Thoracic aorta (tissue), 2 donors: ENCODE measurements at regions not wholly inside any gene's neighbourhood (a gene's known extent, or its start where the extent isn't known, plus 50 kb on each side); places are given as distances from the start of the nearest gene placed in this dataset.

Experiments
- ATAC-seq: fragments of 150-250 bp; one replicate; pipeline ENCODE4 v1.8.0; 2017; ENCODE audit warnings: low read depth; ENCODE audit not compliant: insufficient number of reproducible peaks, low FRiP score
- DNase-seq: peaks from one replicate; pipeline ENCODE4 v3.0.0-alpha.2; 2020; ENCODE audit warnings: low spot score
- H3K27ac ChIP-seq, 2 donors: fragments of 200-600 bp; sonication (generic); 1 replicate in 1 of 2; 2 replicates in 1 of 2; pipeline ENCODE4 v1.5.1; 2016; ENCODE audit warnings: mild to moderate bottlenecking in 2 of 2, moderate library complexity in 2 of 2
- H3K27me3 ChIP-seq: fragments of 200-600 bp; sonication (generic); replicated peaks from 2 replicates; pipeline ENCODE4 v1.6.0; 2016; ENCODE audit warnings: mild to moderate bottlenecking; ENCODE audit not compliant: insufficient read depth
- H3K36me3 ChIP-seq: fragments of 200-600 bp; sonication (generic); one replicate; pipeline ENCODE4 v1.5.1; 2016
- H3K4me1 ChIP-seq, 2 donors: fragments of 200-600 bp; sonication (generic); 1 replicate in 1 of 2; 2 replicates in 1 of 2; pipeline versions ENCODE4 v1.5.1 to v1.6.0; 2016; ENCODE audit warnings: low read depth in 2 of 2, mild to moderate bottlenecking in 1 of 2; ENCODE audit not compliant: control insufficient read depth in 1 of 2
- H3K4me3 ChIP-seq: fragments of 200-600 bp; sonication (generic); 2 replicates; pipeline ENCODE4 v1.5.1; 2016; ENCODE audit warnings: mild to moderate bottlenecking
- H3K9me3 ChIP-seq: fragments of 200-600 bp; sonication (generic); 2 replicates; pipeline ENCODE4 v1.5.1; 2016
- TF ChIP-seq, protein P1 (sequence below): fragments of 200-600 bp; sonication (generic); IDR thresholded peaks from one replicate; pipeline ENCODE4 v1.5.1; 2019; ENCODE audit warnings: antibody characterized with exemption

GRCh38 chr9:82073551-82074543 is 85.3 kb downstream of the SPATA31D1 start:
- Histone ChIP-seq H3K27me3 (no peaks in the 10 kb centered on the region), H3K9me3 (no peaks in the 10 kb centered on the region), H3K4me3 (no peak overlapping the region), H3K36me3 (no peaks in the 10 kb centered on the region), H3K4me1 (no peaks in the 10 kb centered on the region), H3K27ac (no peak overlapping the region)
- ATAC-seq (no peak), DNase-seq (no peak)
- TF ChIP-seq, protein P1, sequence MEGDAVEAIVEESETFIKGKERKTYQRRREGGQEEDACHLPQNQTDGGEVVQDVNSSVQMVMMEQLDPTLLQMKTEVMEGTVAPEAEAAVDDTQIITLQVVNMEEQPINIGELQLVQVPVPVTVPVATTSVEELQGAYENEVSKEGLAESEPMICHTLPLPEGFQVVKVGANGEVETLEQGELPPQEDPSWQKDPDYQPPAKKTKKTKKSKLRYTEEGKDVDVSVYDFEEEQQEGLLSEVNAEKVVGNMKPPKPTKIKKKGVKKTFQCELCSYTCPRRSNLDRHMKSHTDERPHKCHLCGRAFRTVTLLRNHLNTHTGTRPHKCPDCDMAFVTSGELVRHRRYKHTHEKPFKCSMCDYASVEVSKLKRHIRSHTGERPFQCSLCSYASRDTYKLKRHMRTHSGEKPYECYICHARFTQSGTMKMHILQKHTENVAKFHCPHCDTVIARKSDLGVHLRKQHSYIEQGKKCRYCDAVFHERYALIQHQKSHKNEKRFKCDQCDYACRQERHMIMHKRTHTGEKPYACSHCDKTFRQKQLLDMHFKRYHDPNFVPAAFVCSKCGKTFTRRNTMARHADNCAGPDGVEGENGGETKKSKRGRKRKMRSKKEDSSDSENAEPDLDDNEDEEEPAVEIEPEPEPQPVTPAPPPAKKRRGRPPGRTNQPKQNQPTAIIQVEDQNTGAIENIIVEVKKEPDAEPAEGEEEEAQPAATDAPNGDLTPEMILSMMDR: no peak

GRCh38 chr9:82080265-82080664 is 91.7 kb downstream of the SPATA31D1 start:
- Histone ChIP-seq H3K27me3 (no peaks in the 10 kb centered on the region), H3K4me1 (no peaks in the 10 kb centered on the region), H3K36me3 (no peaks in the 10 kb centered on the region), H3K4me3 (no peak overlapping the region), H3K9me3 (no peaks in the 10 kb centered on the region), H3K27ac (no peak overlapping the region)
- ATAC-seq: no peak
- TF ChIP-seq, protein P1: no peak
- DNase-seq: no peak

- DNase-seq (no peak), ATAC-seq (no peak)
- H3K27me3 ChIP-seq: no peaks in the 10 kb centered on the region
- H3K36me3 ChIP-seq: no peaks in the 10 kb centered on the region
- no peaks in the 10 kb centered on the region for H3K9me3 ChIP-seq
- H3K4me1 ChIP-seq: no peaks in the 10 kb centered on the region
- no peak overlapping the region for H3K27ac ChIP-seq
- H3K4me3 ChIP-seq: no peak overlapping the region
- TF ChIP-seq, protein P1: no peak
Observed at GRCh38 chr9:82081496-82081895, 92.9 kb downstream of the SPATA31D1 start.

DNA sequence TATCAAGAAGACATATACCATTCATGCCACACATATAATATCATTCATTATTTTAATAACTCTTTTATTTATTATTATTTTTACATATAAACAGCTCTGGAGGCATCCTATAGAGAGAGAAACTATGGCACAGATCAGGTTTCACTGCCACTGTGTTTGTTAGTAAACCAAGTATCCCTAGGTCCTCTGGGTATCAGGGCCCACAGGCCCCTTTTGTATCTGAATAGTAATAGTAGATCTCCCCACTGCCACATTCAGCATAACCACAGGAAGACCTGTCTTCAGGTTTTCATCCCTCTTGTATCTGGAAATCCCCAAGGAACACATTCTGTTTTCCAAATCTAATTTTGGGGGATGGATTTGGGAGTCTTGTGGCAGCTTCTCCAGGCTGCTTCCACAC is 94.0 kb downstream of the SPATA31D1 start:
- DNase-seq: no peak
- ATAC-seq: no peak
- Histone ChIP-seq H3K4me1 (no peaks in the 10 kb centered on the region), H3K27ac (no peak overlapping the region), H3K4me3 (no peak overlapping the region), H3K27me3 (no peaks in the 10 kb centered on the region), H3K36me3 (no peaks in the 10 kb centered on the region), H3K9me3 (no peaks in the 10 kb centered on the region)
- TF ChIP-seq, protein P1: no peak

GRCh38 chr9:82088591-82088990 is 100.0 kb downstream of the SPATA31D1 start:
- Histone ChIP-seq H3K4me1 (no peaks in the 10 kb centered on the region), H3K4me3 (no peak overlapping the region), H3K27ac (no peak overlapping the region), H3K27me3 (no peaks in the 10 kb centered on the region), H3K36me3 (no peaks in the 10 kb centered on the region), H3K9me3 (no peaks in the 10 kb centered on the region)
- TF ChIP-seq, protein P1: no peak
- DNase-seq: no peak
- no peak for ATAC-seq
